HL-60 (cell line): ENCODE measurements at regions not wholly inside any gene's neighbourhood (a gene's known extent, or its start where the extent isn't known, plus 50 kb on each side); places are given as distances from the start of the nearest gene placed in this dataset.
A peak's percentile ranks its signal among the peaks of the same experiment; 100 is the strongest.
"Not testable (repeated sequence)": the region's sequence is repeated elsewhere in the genome, so short reads cannot be mapped to it uniquely, and the experiment has no call there.

Source experiments
- DNase-seq, 2 experiments: peaks; one replicate each; pipeline ENCODE4 v3.0.0-alpha.2; 2010 to 2020; ENCODE audit warnings: low read depth in 1 of 2, low spot score in 1 of 2
- H3K27ac ChIP-seq: fragments of 250-450 bp; sonication (Bioruptor Pico); replicated peaks from 2 replicates; pipeline ENCODE4 v1.5.1; 2020; ENCODE audit warnings: mild to moderate bottlenecking, moderate library complexity
- H3K27me3 ChIP-seq: fragments of 250-450 bp; sonication (Bioruptor Pico); 2 replicates; pipeline ENCODE4 v1.5.1; 2021; ENCODE audit warnings: mild to moderate bottlenecking, moderate library complexity; ENCODE audit not compliant: insufficient read depth, poor library complexity, severe bottlenecking
- H3K4me3 ChIP-seq: replicated peaks from 2 replicates; pipeline ENCODE4 v1.5.1; 2011; ENCODE audit warnings: mild to moderate bottlenecking, control low read depth, low read length; ENCODE audit not compliant: insufficient read depth
- GABPA ChIP-seq: IDR thresholded peaks from 2 replicates; pipeline ENCODE4 v1.6.1; 2012; ENCODE audit warnings: low read depth
- POLR2AphosphoS5 ChIP-seq: IDR thresholded peaks from 2 replicates; pipeline ENCODE4 v1.6.1; 2012; ENCODE audit warnings: low read depth
- SPI1 ChIP-seq: IDR thresholded peaks from 2 replicates; pipeline ENCODE4 v1.6.1; 2012; ENCODE audit warnings: low read depth, mild to moderate bottlenecking, borderline replicate concordance
- TF ChIP-seq, protein P1 (sequence below): IDR thresholded peaks from 2 replicates; pipeline ENCODE4 v1.6.1; 2012; ENCODE audit warnings: low read depth; ENCODE audit not compliant: insufficient replicate concordance
- TF ChIP-seq, protein P2 (sequence below): IDR thresholded peaks from one replicate; pipeline ENCODE4 v1.5.1; 2011; ENCODE audit warnings: low read length, control low read depth, inconsistent platforms; ENCODE audit not compliant: insufficient read depth

- Histone ChIP-seq H3K27ac (no peak overlapping the region), H3K27me3 (no peaks in the 10 kb centered on the region), H3K4me3 (no peak overlapping the region)
- DNase-seq = no peak
- no peak for TF ChIP-seq SPI1
These were observed 273.3 kb upstream of the CADM2 start for GRCh38 chr3:84685467-84685866.

DNA sequence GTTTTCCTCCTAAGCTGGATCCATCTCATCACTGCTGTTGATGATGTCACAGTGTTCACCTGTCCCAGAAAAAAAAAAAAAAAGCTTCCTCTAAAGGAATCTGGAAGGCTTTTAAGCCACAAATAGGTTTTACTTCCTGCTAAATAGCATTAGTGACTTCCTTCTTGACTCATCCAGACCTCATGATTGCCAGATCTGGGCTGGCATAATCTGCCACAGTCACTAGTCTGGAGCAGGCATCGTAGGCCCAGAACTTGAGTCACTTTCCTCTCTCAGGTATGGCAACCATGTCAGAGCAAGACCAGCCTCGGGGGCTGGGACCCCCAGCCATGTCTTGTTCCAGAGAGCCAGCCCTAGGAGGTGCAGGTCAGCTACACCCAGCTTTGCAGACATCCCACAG, 266.5 kb upstream of the CADM2 start:
- no peak overlapping the region for H3K27ac ChIP-seq
- DNase-seq = peak in 1 of 2 experiments; percentile 47
- no peak overlapping the region for H3K4me3 ChIP-seq
- no peaks in the 10 kb centered on the region for H3K27me3 ChIP-seq
- peak; percentile 17; the same call in 1 of the 2 replicates for TF ChIP-seq SPI1
- TF ChIP-seq GABPA = no peak
- TF ChIP-seq, protein P1, sequence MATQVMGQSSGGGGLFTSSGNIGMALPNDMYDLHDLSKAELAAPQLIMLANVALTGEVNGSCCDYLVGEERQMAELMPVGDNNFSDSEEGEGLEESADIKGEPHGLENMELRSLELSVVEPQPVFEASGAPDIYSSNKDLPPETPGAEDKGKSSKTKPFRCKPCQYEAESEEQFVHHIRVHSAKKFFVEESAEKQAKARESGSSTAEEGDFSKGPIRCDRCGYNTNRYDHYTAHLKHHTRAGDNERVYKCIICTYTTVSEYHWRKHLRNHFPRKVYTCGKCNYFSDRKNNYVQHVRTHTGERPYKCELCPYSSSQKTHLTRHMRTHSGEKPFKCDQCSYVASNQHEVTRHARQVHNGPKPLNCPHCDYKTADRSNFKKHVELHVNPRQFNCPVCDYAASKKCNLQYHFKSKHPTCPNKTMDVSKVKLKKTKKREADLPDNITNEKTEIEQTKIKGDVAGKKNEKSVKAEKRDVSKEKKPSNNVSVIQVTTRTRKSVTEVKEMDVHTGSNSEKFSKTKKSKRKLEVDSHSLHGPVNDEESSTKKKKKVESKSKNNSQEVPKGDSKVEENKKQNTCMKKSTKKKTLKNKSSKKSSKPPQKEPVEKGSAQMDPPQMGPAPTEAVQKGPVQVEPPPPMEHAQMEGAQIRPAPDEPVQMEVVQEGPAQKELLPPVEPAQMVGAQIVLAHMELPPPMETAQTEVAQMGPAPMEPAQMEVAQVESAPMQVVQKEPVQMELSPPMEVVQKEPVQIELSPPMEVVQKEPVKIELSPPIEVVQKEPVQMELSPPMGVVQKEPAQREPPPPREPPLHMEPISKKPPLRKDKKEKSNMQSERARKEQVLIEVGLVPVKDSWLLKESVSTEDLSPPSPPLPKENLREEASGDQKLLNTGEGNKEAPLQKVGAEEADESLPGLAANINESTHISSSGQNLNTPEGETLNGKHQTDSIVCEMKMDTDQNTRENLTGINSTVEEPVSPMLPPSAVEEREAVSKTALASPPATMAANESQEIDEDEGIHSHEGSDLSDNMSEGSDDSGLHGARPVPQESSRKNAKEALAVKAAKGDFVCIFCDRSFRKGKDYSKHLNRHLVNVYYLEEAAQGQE = no peak

DNA sequence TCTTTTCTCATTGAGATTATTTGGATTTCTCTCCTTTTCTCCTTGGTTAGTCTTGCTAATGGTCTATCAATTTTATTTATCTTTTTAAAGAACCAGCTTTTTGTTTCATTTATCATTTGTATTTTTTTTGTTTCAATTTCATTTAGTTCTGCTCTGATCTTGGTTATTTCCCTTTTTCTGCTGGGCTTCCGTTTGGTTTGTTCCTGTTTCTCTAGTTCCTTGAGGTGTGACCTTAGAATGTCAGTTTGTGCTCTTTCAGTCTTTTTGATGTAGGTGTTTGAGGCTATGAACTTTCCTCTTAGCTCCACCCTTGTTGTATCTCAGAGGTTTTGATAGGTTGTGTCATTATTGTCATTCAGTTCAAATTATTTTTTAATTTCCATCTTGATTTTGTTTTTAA, 248.5 kb upstream of the CADM2 start:
- peak in 1 of 2 experiments; percentile 71 for DNase-seq
- TF ChIP-seq SPI1 = peak; percentile 28; the same call in 1 of the 2 replicates
- H3K27ac ChIP-seq = peak overlapping the region; percentile 80
- not testable (repeated sequence) for H3K4me3 ChIP-seq, H3K27me3 ChIP-seq

DNA sequence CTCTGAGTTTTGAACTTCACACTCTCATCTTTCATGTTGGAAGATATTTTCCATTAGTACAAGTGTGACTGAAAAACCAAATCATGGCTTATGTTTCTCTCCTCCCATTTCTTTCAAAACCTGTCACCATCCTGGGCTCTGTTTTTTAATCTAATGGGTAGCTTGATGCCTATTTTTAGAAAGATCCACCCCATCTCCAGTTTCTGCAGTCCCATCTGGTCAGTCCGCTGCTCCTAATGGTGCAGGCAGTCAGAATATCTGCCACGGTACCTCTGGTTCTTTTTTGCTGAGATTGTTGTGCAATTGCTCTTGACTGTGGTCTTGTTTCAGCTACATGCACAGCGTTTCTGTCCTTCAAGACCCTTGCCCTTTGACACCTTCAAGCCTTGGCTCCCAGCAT, 240.9 kb upstream of the CADM2 start:
- H3K27me3 ChIP-seq = no peaks in the 10 kb centered on the region
- no peak for DNase-seq
- no peak overlapping the region for H3K4me3 ChIP-seq
- no peak overlapping the region for H3K27ac ChIP-seq
- TF ChIP-seq POLR2AphosphoS5 (no peak), GABPA (no peak), SPI1 (no peak)
- TF ChIP-seq, protein P1 = no peak
- TF ChIP-seq, protein P2, sequence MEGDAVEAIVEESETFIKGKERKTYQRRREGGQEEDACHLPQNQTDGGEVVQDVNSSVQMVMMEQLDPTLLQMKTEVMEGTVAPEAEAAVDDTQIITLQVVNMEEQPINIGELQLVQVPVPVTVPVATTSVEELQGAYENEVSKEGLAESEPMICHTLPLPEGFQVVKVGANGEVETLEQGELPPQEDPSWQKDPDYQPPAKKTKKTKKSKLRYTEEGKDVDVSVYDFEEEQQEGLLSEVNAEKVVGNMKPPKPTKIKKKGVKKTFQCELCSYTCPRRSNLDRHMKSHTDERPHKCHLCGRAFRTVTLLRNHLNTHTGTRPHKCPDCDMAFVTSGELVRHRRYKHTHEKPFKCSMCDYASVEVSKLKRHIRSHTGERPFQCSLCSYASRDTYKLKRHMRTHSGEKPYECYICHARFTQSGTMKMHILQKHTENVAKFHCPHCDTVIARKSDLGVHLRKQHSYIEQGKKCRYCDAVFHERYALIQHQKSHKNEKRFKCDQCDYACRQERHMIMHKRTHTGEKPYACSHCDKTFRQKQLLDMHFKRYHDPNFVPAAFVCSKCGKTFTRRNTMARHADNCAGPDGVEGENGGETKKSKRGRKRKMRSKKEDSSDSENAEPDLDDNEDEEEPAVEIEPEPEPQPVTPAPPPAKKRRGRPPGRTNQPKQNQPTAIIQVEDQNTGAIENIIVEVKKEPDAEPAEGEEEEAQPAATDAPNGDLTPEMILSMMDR = no peak

DNA sequence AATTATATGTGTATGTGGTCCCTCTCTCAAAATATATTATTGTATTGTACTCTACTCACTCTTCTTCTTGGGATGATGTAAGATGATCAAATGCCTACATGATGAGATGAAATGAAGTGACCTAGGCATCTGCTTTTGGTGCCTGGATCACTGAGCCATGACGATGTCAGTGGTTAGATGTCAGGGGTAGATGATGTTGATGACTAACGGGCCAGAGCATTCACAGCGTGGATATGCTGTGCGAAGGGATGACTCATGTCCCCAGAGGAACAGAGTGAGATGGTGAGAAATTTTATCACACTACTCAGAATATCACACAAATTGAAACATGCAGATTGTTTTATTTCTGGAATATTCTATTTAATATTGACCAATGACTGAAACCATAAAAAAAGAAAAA, 233.9 kb upstream of the CADM2 start:
- no peak for TF ChIP-seq GABPA
- TF ChIP-seq, protein P2 = no peak
- TF ChIP-seq SPI1 = no peak
- no peak for TF ChIP-seq POLR2AphosphoS5
- TF ChIP-seq, protein P1 = no peak
- H3K27ac ChIP-seq = no peak overlapping the region
- no peak overlapping the region for H3K4me3 ChIP-seq
- DNase-seq = peak in 1 of 2 experiments; percentile 10
- H3K27me3 ChIP-seq = no peaks in the 10 kb centered on the region
